GM18511 (cell line): ENCODE measurements at regions not wholly inside any gene's neighbourhood (a gene's known extent, or its start where the extent isn't known, plus 50 kb on each side); places are given as distances from the start of the nearest gene placed in this dataset.
"Not testable (repeated sequence)": the region's sequence is repeated elsewhere in the genome, so short reads cannot be mapped to it uniquely, and the experiment has no call there.

Source experiments
- ATAC-seq: cut with Tn5 transposase; IDR thresholded peaks from one replicate; pipeline ENCODE4 v1.9.1; 2021; ENCODE audit warnings: mild to moderate bottlenecking, moderate library complexity; ENCODE audit not compliant: unreplicated experiment

GRCh38 chr4:187103351-187103750 lies 379.7 kb upstream of the FAT1 start:
- ATAC-seq = no peak

- ATAC-seq = no peak
Measured at GRCh38 chr4:187108845-187109244, 385.2 kb upstream of the FAT1 start.

- ATAC-seq = no peak
Measured at GRCh38 chr4:187109636-187110035, 386.0 kb upstream of the FAT1 start.

GRCh38 chr4:187118166-187118565 lies 394.5 kb upstream of the FAT1 start:
- no peak for ATAC-seq

GRCh38 chr4:187118602-187119120 lies 395.0 kb upstream of the FAT1 start:
- ATAC-seq = no peak

- no peak for ATAC-seq
Measured at GRCh38 chr4:187124331-187124730, 400.7 kb upstream of the FAT1 start.

GRCh38 chr4:187125062-187125461 lies 401.4 kb upstream of the FAT1 start:
- no peak for ATAC-seq

- no peak for ATAC-seq
Measured at GRCh38 chr4:187127456-187127855, 403.8 kb upstream of the FAT1 start.

GRCh38 chr4:187128222-187128621 lies 404.6 kb upstream of the FAT1 start:
- no peak for ATAC-seq

GRCh38 chr4:187128976-187129375 lies 405.3 kb upstream of the FAT1 start:
- ATAC-seq = no peak

GRCh38 chr4:187131826-187132225 lies 408.2 kb upstream of the FAT1 start:
- not testable (repeated sequence) for ATAC-seq

GRCh38 chr4:187135878-187136277 lies 412.2 kb upstream of the FAT1 start:
- no peak for ATAC-seq

- ATAC-seq = no peak
Measured at GRCh38 chr4:187139141-187139540, 415.5 kb upstream of the FAT1 start.

GRCh38 chr4:187141101-187141500 lies 417.4 kb upstream of the FAT1 start:
- ATAC-seq = no peak

- ATAC-seq = no peak
Measured at GRCh38 chr4:187149229-187149945, 425.7 kb upstream of the FAT1 start.

- no peak for ATAC-seq
Measured at GRCh38 chr4:187157380-187157958, 433.8 kb upstream of the FAT1 start.

- ATAC-seq = no peak
Measured at GRCh38 chr4:187158003-187158402, 434.3 kb upstream of the FAT1 start.

- no peak for ATAC-seq
Measured at GRCh38 chr4:187160486-187160885, 436.8 kb upstream of the FAT1 start.

GRCh38 chr4:187166886-187167512 lies 443.3 kb upstream of the FAT1 start:
- ATAC-seq = no peak

- no peak for ATAC-seq
Measured at GRCh38 chr4:187171706-187172339, 448.2 kb upstream of the FAT1 start.

- no peak for ATAC-seq
Measured at GRCh38 chr4:187172340-187172761, 448.7 kb upstream of the FAT1 start.

- no peak for ATAC-seq
Measured at GRCh38 chr4:187174749-187175148, 451.1 kb upstream of the FAT1 start.
